ENCODE measurements at regions not wholly inside any gene's neighbourhood (a gene's known extent, or its start where the extent isn't known, plus 50 kb on each side); places are given as distances from the start of the nearest gene placed in this dataset.
A peak's percentile ranks its signal among the peaks of the same experiment; 100 is the strongest.

- in situ Hi-C loops (cut with HindIII; ENCODE audit: low sequenced_read_pairs), result no loop called here
- no peak for TF ChIP-seq CTCF (IDR thresholded peaks at IDR 0.05; ENCODE audit: low read depth, low read length)
- no peak overlapping the region for H3K4me3 ChIP-seq (ENCODE audit: low read depth, low read length)
- no peak for DNase-seq (ENCODE audit: low read depth, low spot score)
These were observed 121.8 kb upstream of the STOX2 start for GRCh38 chr4:183783306-183783705.

GRCh38 chr4:183783991-183784553, 121.0 kb upstream of the STOX2 start:
- no peak for DNase-seq (ENCODE audit: low read depth, low spot score)
- in situ Hi-C loops (cut with HindIII; ENCODE audit: low sequenced_read_pairs), result no loop called here
- no peak overlapping the region for H3K4me3 ChIP-seq (ENCODE audit: low read depth, low read length)
- TF ChIP-seq CTCF (IDR thresholded peaks at IDR 0.05; ENCODE audit: low read depth, low read length), result no peak

- in situ Hi-C loops (cut with HindIII; ENCODE audit: low sequenced_read_pairs), result no loop called here
- no peak for TF ChIP-seq CTCF (IDR thresholded peaks at IDR 0.05; ENCODE audit: low read depth, low read length)
- H3K4me3 ChIP-seq (ENCODE audit: low read depth, low read length), result no peak overlapping the region
- DNase-seq (ENCODE audit: low read depth, low spot score), result no peak
These were observed 116.7 kb upstream of the STOX2 start for GRCh38 chr4:183788308-183788905.

- no peak for TF ChIP-seq CTCF (IDR thresholded peaks at IDR 0.05; ENCODE audit: low read depth, low read length)
- in situ Hi-C loops (cut with HindIII; ENCODE audit: low sequenced_read_pairs), result no loop called here
- H3K4me3 ChIP-seq (ENCODE audit: low read depth, low read length), result no peak overlapping the region
- DNase-seq (ENCODE audit: low read depth, low spot score), result no peak
These were observed 115.5 kb upstream of the STOX2 start for GRCh38 chr4:183789657-183790056.

- H3K4me3 ChIP-seq (ENCODE audit: low read depth, low read length), result no peak overlapping the region
- DNase-seq (ENCODE audit: low read depth, low spot score), result no peak
- in situ Hi-C loops (cut with HindIII; ENCODE audit: low sequenced_read_pairs), result no loop called here
- TF ChIP-seq CTCF (IDR thresholded peaks at IDR 0.05; ENCODE audit: low read depth, low read length), result no peak
These were observed 114.4 kb upstream of the STOX2 start for GRCh38 chr4:183790661-183791060.

GRCh38 chr4:183797011-183797444, 108.1 kb upstream of the STOX2 start:
- in situ Hi-C loops (cut with HindIII; ENCODE audit: low sequenced_read_pairs), result no loop called here
- no peak for DNase-seq (ENCODE audit: low read depth, low spot score)
- TF ChIP-seq CTCF (IDR thresholded peaks at IDR 0.05; ENCODE audit: low read depth, low read length), result no peak
- peak overlapping the region; percentile 17 for H3K4me3 ChIP-seq (ENCODE audit: low read depth, low read length)

Measured in astrocyte of the spinal cord (primary cell).